IMR-90 (cell line): ENCODE measurements at regions not wholly inside any gene's neighbourhood (a gene's known extent, or its start where the extent isn't known, plus 50 kb on each side); places are given as distances from the start of the nearest gene placed in this dataset.

Source experiments
- ATAC-seq: fragments of 200-7000 bp; cut with Tn5 transposase; 2 replicates; pipeline ENCODE4 v1.9.1; 2020; ENCODE audit warnings: low read depth, mild to moderate bottlenecking, moderate library complexity
- BruUV-seq: library from RNA; stranded (reverse); fragments of 400-500 nt; replicated peaks from 2 replicates; lab custom pipeline; 2021; lab: Mats Ljungman, UMichigan
- CTCF ChIA-PET: fragments of 300-600 bp; formaldehyde crosslinking; extraction: SDS; loops from one replicate; lab custom pipeline; 2021; ENCODE audit warnings: antibody characterized with exemption; lab: Yijun Ruan, JAX
- POLR2A ChIA-PET: fragments of 300-600 bp; sonication (Branson Sonifier 250); formaldehyde crosslinking; loops from one replicate; lab custom pipeline; 2022; ENCODE audit warnings: antibody characterized with exemption; ENCODE audit not compliant: unreplicated experiment; lab: Charles Lee
- DNase-seq: peaks from one replicate; pipeline ENCODE4 v3.0.0; 2013
- H2AFZ ChIP-seq: replicated peaks from 2 replicates; pipeline ENCODE3; 2013; ENCODE audit warnings: low read length, mild to moderate bottlenecking; ENCODE audit not compliant: poor library complexity
- H2AK5ac ChIP-seq: 2 replicates; pipeline ENCODE4 v1.6.1; 2013; ENCODE audit warnings: low read depth, low read length, inconsistent platforms
- H2AK9ac ChIP-seq: replicated peaks from 2 replicates; pipeline ENCODE3; 2013; ENCODE audit warnings: mild to moderate bottlenecking, low read depth, low read length, moderate library complexity; ENCODE audit not compliant: poor library complexity
- H2BK120ac ChIP-seq: 2 replicates; pipeline ENCODE4 v1.6.1; 2013; ENCODE audit warnings: low read depth, low read length, inconsistent platforms
- H2BK15ac ChIP-seq: 3 replicates; pipeline ENCODE4 v1.6.1; 2013; ENCODE audit warnings: low read depth, low read length, inconsistent platforms
- H2BK20ac ChIP-seq: 2 replicates; pipeline ENCODE4 v1.6.1; 2013; ENCODE audit warnings: low read depth, mild to moderate bottlenecking, inconsistent platforms, low read length, moderate library complexity
- H2BK5ac ChIP-seq: 2 replicates; pipeline ENCODE4 v1.6.1; 2013; ENCODE audit warnings: mild to moderate bottlenecking, low read depth, low read length, inconsistent platforms; ENCODE audit not compliant: poor library complexity, severe bottlenecking
- H3K14ac ChIP-seq: replicated peaks from 2 replicates; pipeline ENCODE4 v1.6.1; 2013; ENCODE audit warnings: low read depth, low read length, inconsistent platforms
- H3K18ac ChIP-seq: 2 replicates; pipeline ENCODE4 v1.6.1; 2013; ENCODE audit warnings: low read depth, low read length, control low read depth
- H3K23ac ChIP-seq: 2 replicates; pipeline ENCODE4 v1.6.1; 2013; ENCODE audit warnings: low read depth, low read length, inconsistent platforms
- H3K27ac ChIP-seq: 2 replicates; pipeline ENCODE4 v1.5.1; 2013; ENCODE audit warnings: mild to moderate bottlenecking, control low read depth, low read length; ENCODE audit not compliant: insufficient read depth
- H3K27me3 ChIP-seq: 2 replicates; pipeline ENCODE4 v1.6.1; 2013; ENCODE audit warnings: low read length; ENCODE audit not compliant: control insufficient read depth, insufficient read depth
- H3K36me3 ChIP-seq: 2 replicates; pipeline ENCODE4 v1.6.1; 2013; ENCODE audit warnings: low read length, mixed read lengths; ENCODE audit not compliant: control insufficient read depth, insufficient read depth
- H3K4ac ChIP-seq: 2 replicates; pipeline ENCODE4 v1.6.1; 2013; ENCODE audit warnings: low read depth, low read length, inconsistent platforms
- H3K4me1 ChIP-seq: 2 replicates; pipeline ENCODE4 v1.6.1; 2013; ENCODE audit warnings: low read length, mixed read lengths; ENCODE audit not compliant: control insufficient read depth, insufficient read depth
- H3K4me2 ChIP-seq: 2 replicates; pipeline ENCODE4 v1.6.1; 2013; ENCODE audit warnings: low read depth, mild to moderate bottlenecking, control low read depth, low read length, moderate library complexity
- H3K4me3 ChIP-seq: 2 replicates; pipeline ENCODE4 v1.5.1; 2013; ENCODE audit warnings: low read depth, mild to moderate bottlenecking, control low read depth, low read length, moderate library complexity; ENCODE audit not compliant: insufficient read depth
- H3K56ac ChIP-seq: 2 replicates; pipeline ENCODE4 v1.6.1; 2013; ENCODE audit warnings: low read length, inconsistent platforms; ENCODE audit not compliant: insufficient read depth; ENCODE audit errors: extremely low read depth
- H3K79me1 ChIP-seq, 2 experiments: 2 replicates each; pipeline ENCODE4 v1.6.1; 2013; ENCODE audit warnings: low read length in 2 of 2, inconsistent platforms in 1 of 2, low read depth in 1 of 2
- H3K9ac ChIP-seq: 2 replicates; pipeline ENCODE4 v1.6.1; 2013; ENCODE audit warnings: low read depth, low read length, control low read depth
- H3K9me1 ChIP-seq: 2 replicates; pipeline ENCODE4 v1.6.1; 2013; ENCODE audit warnings: low read length, inconsistent platforms; ENCODE audit not compliant: insufficient read depth
- H3K9me3 ChIP-seq: 2 replicates; pipeline ENCODE4 v1.6.1; 2013; ENCODE audit warnings: low read length; ENCODE audit not compliant: control insufficient read depth, insufficient read depth
- H4K20me1 ChIP-seq: 2 replicates; pipeline ENCODE4 v1.6.1; 2013; ENCODE audit warnings: low read length, inconsistent platforms; ENCODE audit not compliant: insufficient read depth
- H4K5ac ChIP-seq: 2 replicates; pipeline ENCODE4 v1.6.1; 2013; ENCODE audit warnings: mild to moderate bottlenecking, low read depth, low read length, control low read depth
- H4K8ac ChIP-seq, 2 experiments: 2 replicates each; pipeline ENCODE4 v1.6.1; 2013; ENCODE audit warnings: low read depth in 2 of 2, low read length in 2 of 2, control low read depth in 1 of 2, inconsistent platforms in 1 of 2
- H4K91ac ChIP-seq: 2 replicates; pipeline ENCODE4 v1.6.1; 2013; ENCODE audit warnings: low read depth, low read length, inconsistent platforms; ENCODE audit not compliant: insufficient read depth
- MAZ ChIP-seq: IDR thresholded peaks from 2 replicates; pipeline ENCODE4 v1.6.1; 2012; ENCODE audit warnings: low read depth, mild to moderate bottlenecking, low read length, improper control_type of control experiment, moderate library complexity, borderline replicate concordance
- WGBS, 2 experiments: methylation state at CpG; one replicate each; pipeline versions ENCODE4 v1.1.5 to v1.1.7; 2013; ENCODE audit warnings: missing lambda C conversion rate in 2 of 2; ENCODE audit not compliant: insufficient read length in 1 of 2; ENCODE audit errors: extremely low coverage in 2 of 2; 5-methylcytosine and 5-hydroxymethylcytosine counted together
- dilution Hi-C: fragments of 300-500 bp; cut with HindIII; formaldehyde crosslinking; loops from one replicate; pipeline ENCODE4 v1.14.3; 2018; ENCODE audit warnings: low sequenced_read_pairs; ENCODE audit not compliant: unreplicated experiment
- in situ Hi-C: fragments of 300-500 bp; cut with MboI; formaldehyde crosslinking; loops from 3 replicates; pipeline ENCODE4 v1.14.3; 2019; ENCODE audit warnings: low sequenced_read_pairs, inconsistent platforms, mixed read lengths
- intact Hi-C: fragments of 100-400 bp; cut with micrococcal nuclease; formaldehyde crosslinking; loops from 2 replicates; pipeline ENCODE4 v1.10.0; 2022

- Histone ChIP-seq H3K9me3 (peaks cover 4% of the 10 kb centered on the region; the same call in 1 of the 2 replicates), H2AFZ (no peak overlapping the region), H4K5ac (no peak overlapping the region), H2BK20ac (no peak overlapping the region), H3K4me2 (no peak overlapping the region), H3K79me1 (no peaks in the 10 kb centered on the region), H3K9ac (no peak overlapping the region), H3K4ac (no peak overlapping the region), H2AK9ac (no peak overlapping the region), H4K8ac (no peak overlapping the region), H3K4me1 (no peaks in the 10 kb centered on the region), H4K91ac (no peak overlapping the region), H3K4me3 (no peak overlapping the region), H3K56ac (no peak overlapping the region), H2AK5ac (no peak overlapping the region), H2BK120ac (no peak overlapping the region), H3K27me3 (no peaks in the 10 kb centered on the region), H4K20me1 (no peaks in the 10 kb centered on the region), H2BK5ac (no peak overlapping the region), H3K23ac (no peak overlapping the region), H3K9me1 (no peaks in the 10 kb centered on the region), H3K36me3 (no peaks in the 10 kb centered on the region), H3K18ac (no peak overlapping the region), H3K14ac (no peak overlapping the region), H3K27ac (no peak overlapping the region), H2BK15ac (no peak overlapping the region)
- in situ Hi-C loops, result no loop called here
- POLR2A ChIA-PET, result no interaction called here
- no CpG with 5 or more reads among the region's 1 CpG for WGBS, 2 experiments
- CTCF ChIA-PET, result no interaction called here
- dilution Hi-C loops, result no loop called here
- no peak for DNase-seq
- intact Hi-C loops, result no loop called here
- no peak for TF ChIP-seq MAZ
- ATAC-seq, result no peak
- no TSS peak for BruUV-seq
These were observed 248.3 kb downstream of the DOK5 start for GRCh38 chr20:54723723-54724122.
